Tibial nerve (tissue), 3 donors: ENCODE measurements at regions not wholly inside any gene's neighbourhood (a gene's known extent, or its start where the extent isn't known, plus 50 kb on each side); places are given as distances from the start of the nearest gene placed in this dataset.

Source experiments
- CTCF ChIP-seq, 5 experiments: fragments of 200-600 bp in 3 of 5; fragments of 450-650 bp in 2 of 5; sonication (generic) in 3 of 5; IDR thresholded peaks; one replicate each; pipeline ENCODE4 v1.5.1; 2016 to 2019; ENCODE audit warnings: antibody characterized with exemption in 5 of 5, mild to moderate bottlenecking in 3 of 5, moderate library complexity in 2 of 5
- POLR2A ChIP-seq, 2 donors: fragments of 450-650 bp; IDR thresholded peaks; one replicate each; pipeline ENCODE4 v1.6.1; 2017; ENCODE audit warnings: antibody characterized with exemption in 2 of 2, mild to moderate bottlenecking in 2 of 2, moderate library complexity in 2 of 2

GRCh38 chr14:47846008-47846407, 170.6 kb upstream of the MDGA2 start:
- TF ChIP-seq CTCF (IDR thresholded peaks at IDR 0.05) (no peak), POLR2A (IDR thresholded peaks at IDR 0.05) (no peak)
